HEK293 (cell line): ENCODE measurements at regions not wholly inside any gene's neighbourhood (a gene's known extent, or its start where the extent isn't known, plus 50 kb on each side); places are given as distances from the start of the nearest gene placed in this dataset.

Experiments
- CTCF ChIP-seq: fragments of 450-650 bp; formaldehyde crosslinking; IDR thresholded peaks from 2 replicates; pipeline ENCODE4 v1.5.1; 2016; ENCODE audit warnings: missing biosample characterization, missing genetic modification characterization
- PBX3 ChIP-seq: sonication (generic); formaldehyde crosslinking; IDR thresholded peaks from 2 replicates; pipeline ENCODE4 v1.8.1; 2022; ENCODE audit warnings: mild to moderate bottlenecking, moderate library complexity, missing genetic modification reagents
- ZNF26 ChIP-seq: fragments of 450-650 bp; formaldehyde crosslinking; IDR thresholded peaks from 2 replicates; pipeline ENCODE4 v1.5.1; 2016; ENCODE audit warnings: missing biosample characterization, missing genetic modification characterization
- ZNF274 ChIP-seq, 2 experiments: fragments of 200-500 bp in 1 of 2; fragments of 450-650 bp in 1 of 2; sonication (Bioruptor generic) in 1 of 2; formaldehyde crosslinking in 1 of 2; IDR thresholded peaks; 2 replicates each; pipeline versions ENCODE4 v1.5.1 to v1.6.1; 2014 to 2016; ENCODE audit warnings: borderline replicate concordance in 1 of 2, inconsistent platforms in 1 of 2, low read length in 1 of 2, missing biosample characterization in 1 of 2, missing genetic modification characterization in 1 of 2
- ZNF623 ChIP-seq: fragments of 450-650 bp; formaldehyde crosslinking; IDR thresholded peaks from 2 replicates; pipeline ENCODE4 v1.5.1; 2016; ENCODE audit warnings: missing biosample characterization, missing genetic modification characterization
- ZNF660 ChIP-seq: fragments of 450-650 bp; IDR thresholded peaks from 2 replicates; pipeline ENCODE4 v1.5.1; 2018; ENCODE audit warnings: missing biosample characterization, mild to moderate bottlenecking, missing genetic modification characterization
- ZNF768 ChIP-seq: fragments of 450-650 bp; formaldehyde crosslinking; IDR thresholded peaks from 2 replicates; pipeline ENCODE4 v1.5.1; 2018; ENCODE audit warnings: missing biosample characterization, mild to moderate bottlenecking, missing genetic modification characterization

- no peak for TF ChIP-seq CTCF
- TF ChIP-seq ZNF274 (IDR thresholded peaks at IDR 0.05; ENCODE audit: low read length): no peak
- TF ChIP-seq ZNF274 (tag by site-specific recombination; IDR thresholded peaks at IDR 0.05; ENCODE audit: borderline replicate concordance): no peak
- no peak for TF ChIP-seq ZNF623 (tag by site-specific recombination)
- TF ChIP-seq ZNF660 (tag by site-specific recombination): no peak
- no peak for TF ChIP-seq PBX3 (CRISPR knock-in tag)
- no peak for TF ChIP-seq ZNF768 (tag by site-specific recombination)
- no peak for TF ChIP-seq ZNF26
These were observed 119.6 kb downstream of the VPREB1 start for GRCh38 chr22:22364207-22364606.
